ENCODE measurements at regions not wholly inside any gene's neighbourhood (a gene's known extent, or its start where the extent isn't known, plus 50 kb on each side); places are given as distances from the start of the nearest gene placed in this dataset.

GRCh38 chr22:49468487-49469198 lies 359.0 kb downstream of the BRD1 start:
- no peak overlapping the region for H3K4me3 ChIP-seq (ENCODE audit: low read length, poor library complexity, severe bottlenecking)
- no peak overlapping the region for H3K4me2 ChIP-seq (ENCODE audit: low read depth, low read length, poor library complexity, severe bottlenecking)
- H3K9me3 ChIP-seq (ENCODE audit: insufficient read depth, low read depth, low read length), result no peaks in the 10 kb centered on the region

GRCh38 chr22:49466878-49467595 lies 360.6 kb downstream of the BRD1 start:
- Histone ChIP-seq H3K9me3 (ENCODE audit: insufficient read depth, low read depth, low read length) (no peaks in the 10 kb centered on the region), H3K4me3 (ENCODE audit: low read length, poor library complexity, severe bottlenecking) (no peak overlapping the region), H2AFZ (ENCODE audit: low read length) (no peak overlapping the region), H3K4me1 (ENCODE audit: insufficient read depth, low read length, poor library complexity, severe bottlenecking) (peaks cover 14% of the 10 kb centered on the region), H3K9ac (ENCODE audit: low read depth, low read length, poor library complexity, severe bottlenecking) (no peak overlapping the region), H3K79me2 (ENCODE audit: insufficient read depth, low read length) (no peaks in the 10 kb centered on the region), H4K20me1 (ENCODE audit: insufficient read depth, low read length, poor library complexity, severe bottlenecking) (no peaks in the 10 kb centered on the region), H3K9me2 (replicated peaks; ENCODE audit: low read depth, low read length) (no peaks in the 10 kb centered on the region), H3K4me2 (ENCODE audit: low read depth, low read length, poor library complexity, severe bottlenecking) (no peak overlapping the region), H3K36me3 (ENCODE audit: insufficient read depth, low read length) (no peaks in the 10 kb centered on the region), H3F3A (ENCODE audit: low read depth) (no peaks in the 10 kb centered on the region), H3K27me3 (ENCODE audit: insufficient read depth, low read length, poor library complexity, severe bottlenecking) (no peaks in the 10 kb centered on the region)
- no peak for TF ChIP-seq EZH2phosphoT487 (IDR thresholded peaks at IDR 0.05; ENCODE audit: borderline replicate concordance)
- no peak for TF ChIP-seq CTCF (conservative IDR thresholded peaks at IDR 0.05; ENCODE audit: low read length)

More at GRCh38 chr22:49468487-49469198, 359.0 kb downstream of the BRD1 start:
- TF ChIP-seq EZH2phosphoT487 (IDR thresholded peaks at IDR 0.05; ENCODE audit: borderline replicate concordance) (no peak), CTCF (conservative IDR thresholded peaks at IDR 0.05; ENCODE audit: low read length) (no peak)
- Histone ChIP-seq H3K9ac (ENCODE audit: low read depth, low read length, poor library complexity, severe bottlenecking) (no peak overlapping the region), H3K27me3 (ENCODE audit: insufficient read depth, low read length, poor library complexity, severe bottlenecking) (no peaks in the 10 kb centered on the region), H3K9me2 (replicated peaks; ENCODE audit: low read depth, low read length) (no peaks in the 10 kb centered on the region), H3K79me2 (ENCODE audit: insufficient read depth, low read length) (no peaks in the 10 kb centered on the region), H2AFZ (ENCODE audit: low read length) (no peak overlapping the region), H3K4me1 (ENCODE audit: insufficient read depth, low read length, poor library complexity, severe bottlenecking) (peaks cover 4% of the 10 kb centered on the region), H3K36me3 (ENCODE audit: insufficient read depth, low read length) (no peaks in the 10 kb centered on the region), H3F3A (ENCODE audit: low read depth) (no peaks in the 10 kb centered on the region), H4K20me1 (ENCODE audit: insufficient read depth, low read length, poor library complexity, severe bottlenecking) (no peaks in the 10 kb centered on the region)

GRCh38 chr22:49464037-49464436 lies 363.6 kb downstream of the BRD1 start:
- Histone ChIP-seq H3K9ac (ENCODE audit: low read depth, low read length, poor library complexity, severe bottlenecking) (peak overlapping the region; percentile 60), H3K9me3 (ENCODE audit: insufficient read depth, low read depth, low read length) (no peaks in the 10 kb centered on the region), H3K9me2 (replicated peaks; ENCODE audit: low read depth, low read length) (no peaks in the 10 kb centered on the region), H3K4me1 (ENCODE audit: insufficient read depth, low read length, poor library complexity, severe bottlenecking) (peaks cover 35% of the 10 kb centered on the region), H3K4me3 (ENCODE audit: low read length, poor library complexity, severe bottlenecking) (no peak overlapping the region), H3K27me3 (ENCODE audit: insufficient read depth, low read length, poor library complexity, severe bottlenecking) (no peaks in the 10 kb centered on the region), H3K4me2 (ENCODE audit: low read depth, low read length, poor library complexity, severe bottlenecking) (no peak overlapping the region), H3K36me3 (ENCODE audit: insufficient read depth, low read length) (no peaks in the 10 kb centered on the region), H3K79me2 (ENCODE audit: insufficient read depth, low read length) (no peaks in the 10 kb centered on the region), H3F3A (ENCODE audit: low read depth) (no peaks in the 10 kb centered on the region), H4K20me1 (ENCODE audit: insufficient read depth, low read length, poor library complexity, severe bottlenecking) (no peaks in the 10 kb centered on the region), H2AFZ (ENCODE audit: low read length) (no peak overlapping the region)
- TF ChIP-seq EZH2phosphoT487 (IDR thresholded peaks at IDR 0.05; ENCODE audit: borderline replicate concordance) (no peak), CTCF (conservative IDR thresholded peaks at IDR 0.05; ENCODE audit: low read length) (no peak)
